T-cell (primary cell): ENCODE measurements at regions not wholly inside any gene's neighbourhood (a gene's known extent, or its start where the extent isn't known, plus 50 kb on each side); places are given as distances from the start of the nearest gene placed in this dataset.

Experiments
- ATAC-seq, 4 experiments: fragments of 200-7000 bp in 3 of 4; fragments of 150-1000 bp in 1 of 4; cut with Tn5 transposase; replicated peaks in 1 of 4; 1 replicate in 3 of 4; 2 replicates in 1 of 4; pipeline ENCODE4 v1.10.0; 2021; ENCODE audit warnings: moderate library complexity in 3 of 4, mild to moderate bottlenecking in 2 of 4, moderate number of reproducible peaks in 1 of 4
- CTCF ChIA-PET, 2 donors: fragments of 300-600 bp; sonication (Branson Sonifier 250); formaldehyde crosslinking; loops; one replicate each; lab custom pipeline; 2022; ENCODE audit warnings: antibody characterized with exemption in 2 of 2; lab: Charles Lee
- POLR2A ChIA-PET, 2 donors: fragments of 300-600 bp; sonication (Branson Sonifier 250); formaldehyde crosslinking; loops; one replicate each; lab custom pipeline; 2022; ENCODE audit warnings: antibody characterized with exemption in 2 of 2; lab: Charles Lee
- DNase-seq, 35 experiments: peaks; one replicate each; pipeline versions ENCODE4 v3.0.0 to v3.0.0-alpha.2; 2013 to 2023
- H3K27ac ChIP-seq: one replicate; pipeline ENCODE4 v1.5.1; 2013; ENCODE audit warnings: low read length
- H3K27me3 ChIP-seq, 2 experiments: replicated peaks in 1 of 2; 1 replicate in 1 of 2; 2 replicates in 1 of 2; pipeline versions ENCODE4 v1.6.1 to v1.7.0; 2013; ENCODE audit warnings: low read length in 1 of 2, mixed read lengths in 1 of 2; ENCODE audit not compliant: control insufficient read depth in 2 of 2, insufficient read depth in 2 of 2; ENCODE audit errors: extremely low read depth in 1 of 2
- H3K36me3 ChIP-seq, 2 donors: 1 replicate in 1 of 2; 2 replicates in 1 of 2; pipeline versions ENCODE4 v1.6.1 to v1.7.0; 2013; ENCODE audit warnings: low read length in 1 of 2; ENCODE audit not compliant: control insufficient read depth in 2 of 2, insufficient read depth in 1 of 2; ENCODE audit errors: extremely low read depth in 1 of 2
- H3K4me1 ChIP-seq, 2 experiments: 1 replicate in 1 of 2; 2 replicates in 1 of 2; pipeline versions ENCODE4 v1.6.1 to v1.7.0; 2013; ENCODE audit warnings: low read length in 2 of 2, mixed read lengths in 1 of 2; ENCODE audit not compliant: insufficient read depth in 2 of 2, control insufficient read depth in 1 of 2; ENCODE audit errors: extremely low read depth in 1 of 2
- H3K4me3 ChIP-seq, 2 donors: 1 replicate in 1 of 2; 2 replicates in 1 of 2; pipeline versions ENCODE4 v1.5.1 to v1.7.0; 2013; ENCODE audit warnings: mild to moderate bottlenecking in 2 of 2, low read length in 1 of 2, moderate library complexity in 1 of 2; ENCODE audit not compliant: control insufficient read depth in 1 of 2; ENCODE audit errors: extremely low read depth in 1 of 2
- H3K9me3 ChIP-seq: 2 replicates; pipeline ENCODE4 v1.7.0; 2013
- H3K27ac Mint-ChIP-seq, 2 donors: one replicate each; pipeline ENCODE4 v1.8.0; 2020 to 2021; ENCODE audit warnings: mild to moderate bottlenecking in 2 of 2, mixed read lengths in 2 of 2
- H3K27me3 Mint-ChIP-seq, 2 donors: one replicate each; pipeline ENCODE4 v1.8.0; 2021 to 2022; ENCODE audit warnings: mixed read lengths in 2 of 2
- H3K36me3 Mint-ChIP-seq: one replicate; pipeline ENCODE4 v1.8.0; 2021; ENCODE audit warnings: mixed read lengths
- H3K4me1 Mint-ChIP-seq, 3 donors: one replicate each; pipeline ENCODE4 v1.8.0; 2020 to 2022; ENCODE audit warnings: mixed read lengths in 3 of 3, mild to moderate bottlenecking in 1 of 3
- H3K4me3 Mint-ChIP-seq, 3 donors: one replicate each; pipeline ENCODE4 v1.8.0; 2020 to 2022; ENCODE audit warnings: mild to moderate bottlenecking in 3 of 3, mixed read lengths in 3 of 3, moderate library complexity in 3 of 3
- H3K9me3 Mint-ChIP-seq, 3 donors: one replicate each; pipeline ENCODE4 v1.8.0; 2020 to 2022; ENCODE audit warnings: mixed read lengths in 3 of 3
- WGBS: methylation state at CpG from one replicate; pipeline ENCODE4 v1.1.5; 2013; ENCODE audit warnings: missing lambda C conversion rate; ENCODE audit not compliant: insufficient coverage; 5-methylcytosine and 5-hydroxymethylcytosine counted together

DNA sequence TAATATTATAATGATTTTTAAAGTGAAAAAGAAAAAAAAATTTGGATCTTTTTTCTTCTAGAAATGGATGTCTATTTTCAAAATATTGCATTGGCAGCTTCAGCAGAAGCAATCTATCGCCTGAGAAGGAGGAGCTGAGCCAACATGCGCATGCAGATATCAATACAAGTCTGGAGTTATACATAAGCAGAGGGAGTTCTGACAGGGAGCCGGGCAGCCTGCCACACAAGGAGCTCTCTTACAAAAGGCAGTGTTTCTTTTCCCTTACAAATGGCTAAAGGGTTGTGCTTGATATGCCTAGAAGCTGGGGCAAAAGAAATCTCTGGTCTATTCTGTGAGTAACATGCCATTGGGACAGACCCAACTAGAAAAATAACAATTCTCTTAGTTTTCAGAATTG lies 291.9 kb upstream of the TRIB2 start:
- Histone ChIP-seq H3K36me3 (no peaks in the 10 kb centered on the region), H3K27ac (no peak overlapping the region), H3K4me3 (no peak overlapping the region), H3K9me3 (no peaks in the 10 kb centered on the region), H3K4me1 (no peaks in the 10 kb centered on the region), H3K27me3 (no peaks in the 10 kb centered on the region)
- POLR2A ChIA-PET, result no interaction called here
- H3K9me3 Mint-ChIP-seq, result no peaks in the 10 kb centered on the region
- CTCF ChIA-PET, result interaction anchor here in 1 of 2 donors (0.8 kb wide), 1 partner anchor 10 kb away, joined by 3 read pairs; no protein-coding TSS in a partner anchor
- no peak for DNase-seq
- no peak for ATAC-seq
- H3K4me1 Mint-ChIP-seq, result peaks cover 8 to 55% (median 24%) of the 10 kb centered on the region in 3 donors
- H3K36me3 Mint-ChIP-seq, result no peaks in the 10 kb centered on the region
- 100% methylated on average over 1 of the region's 3 CpGs for WGBS
- no peak overlapping the region for H3K4me3 Mint-ChIP-seq
- peak overlapping the region in 1 of 2 donors; percentile 12 for H3K27ac Mint-ChIP-seq
- no peaks in the 10 kb centered on the region for H3K27me3 Mint-ChIP-seq

DNA sequence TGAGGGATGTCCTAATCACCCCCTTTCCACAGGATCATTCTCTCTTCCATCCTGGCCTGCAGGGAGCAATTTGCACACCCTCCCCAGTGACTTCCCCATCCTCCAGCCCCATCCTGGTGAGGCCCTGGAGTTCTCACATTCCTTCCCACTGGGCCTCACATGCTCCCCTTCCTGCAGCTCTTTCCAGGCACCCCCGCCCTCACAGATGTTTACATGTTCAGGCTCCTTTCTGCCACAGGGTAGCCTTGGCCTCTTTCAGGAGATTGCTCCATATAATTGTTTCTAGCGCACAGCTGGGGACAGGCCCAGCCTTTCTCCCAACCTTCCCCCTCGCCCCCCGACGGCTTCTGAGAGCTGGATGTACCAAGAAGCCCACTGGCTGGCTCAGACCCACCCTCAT lies 288.4 kb upstream of the TRIB2 start:
- H3K9me3 Mint-ChIP-seq, result no peaks in the 10 kb centered on the region
- H3K36me3 Mint-ChIP-seq, result no peaks in the 10 kb centered on the region
- H3K27ac Mint-ChIP-seq, result peak overlapping the region; percentile 86 to 88
- ChIA-PET CTCF (no interaction called here), POLR2A (no interaction called here)
- H3K27me3 Mint-ChIP-seq, result no peaks in the 10 kb centered on the region
- Histone ChIP-seq H3K4me1 (peaks cover 0 to 2% of the 10 kb centered on the region in 2 experiments), H3K36me3 (no peaks in the 10 kb centered on the region), H3K27ac (no peak overlapping the region), H3K27me3 (no peaks in the 10 kb centered on the region), H3K4me3 (no peak overlapping the region), H3K9me3 (no peaks in the 10 kb centered on the region)
- H3K4me1 Mint-ChIP-seq, result peaks cover 16 to 43% (median 28%) of the 10 kb centered on the region in 3 donors
- WGBS, result 97% methylated on average over 5 of the region's 5 CpGs
- DNase-seq (no peak), ATAC-seq (no peak)
- no peak overlapping the region for H3K4me3 Mint-ChIP-seq

DNA sequence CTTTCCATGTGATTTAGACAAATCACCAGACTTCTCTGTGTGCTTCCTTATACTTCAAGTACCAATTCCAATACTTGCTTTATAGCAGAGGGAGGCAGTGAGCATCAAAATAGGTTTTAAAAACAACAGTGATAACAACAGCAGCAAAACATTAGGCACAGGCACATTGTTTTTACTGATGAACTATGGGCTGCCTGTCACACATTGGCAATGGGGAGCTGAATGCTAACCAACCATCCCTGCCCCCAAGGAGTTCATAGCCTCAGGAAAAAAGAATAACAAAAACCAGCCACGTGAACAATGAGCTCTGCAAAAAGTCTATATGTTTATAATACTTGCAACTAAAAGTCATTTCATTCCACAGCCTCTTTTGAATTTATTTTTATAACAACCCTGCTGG lies 287.9 kb upstream of the TRIB2 start:
- Mint-ChIP-seq H3K36me3 (no peaks in the 10 kb centered on the region), H3K27ac (peak overlapping the region; percentile 86 to 88), H3K9me3 (no peaks in the 10 kb centered on the region), H3K4me1 (peaks cover 20 to 38% (median 31%) of the 10 kb centered on the region in 3 donors), H3K27me3 (no peaks in the 10 kb centered on the region), H3K4me3 (no peak overlapping the region)
- Histone ChIP-seq H3K4me3 (no peak overlapping the region), H3K9me3 (no peaks in the 10 kb centered on the region), H3K27ac (no peak overlapping the region), H3K36me3 (no peaks in the 10 kb centered on the region), H3K27me3 (no peaks in the 10 kb centered on the region), H3K4me1 (peaks cover 0 to 2% of the 10 kb centered on the region in 2 experiments)
- ATAC-seq (no peak), DNase-seq (no peak)
- ChIA-PET CTCF (no interaction called here), POLR2A (no interaction called here)
- WGBS, result no CpG with 5 or more reads among the region's 1 CpG

DNA sequence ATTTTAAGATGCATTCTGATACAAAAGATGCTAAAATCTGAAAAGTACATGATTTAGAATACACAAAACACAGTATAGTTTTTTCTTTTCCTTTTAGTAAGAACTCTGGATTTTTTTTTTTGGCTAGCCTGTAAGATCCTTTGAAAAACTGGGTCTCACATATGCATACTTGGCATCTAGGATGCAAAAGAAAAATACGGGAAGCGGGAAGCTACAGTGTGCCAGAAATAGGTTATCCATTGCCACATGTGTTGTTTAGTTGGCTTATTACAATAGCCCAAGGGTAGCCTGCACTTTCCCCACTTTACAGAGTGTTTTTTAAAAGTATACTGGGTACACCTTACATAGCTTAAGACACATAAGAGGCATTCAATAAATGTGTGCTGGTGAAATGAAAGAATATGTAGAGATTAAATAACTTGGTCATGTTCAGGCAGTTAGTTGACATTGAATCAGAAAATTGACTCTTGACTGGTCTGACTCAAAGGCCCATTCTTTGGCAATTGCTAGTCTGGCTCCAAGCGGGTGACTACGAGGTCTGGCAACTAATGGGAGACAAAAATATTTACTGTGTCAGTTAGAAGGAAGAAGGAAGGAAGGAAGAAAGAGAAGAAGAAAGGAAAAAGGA lies 286.8 kb upstream of the TRIB2 start:
- DNase-seq, result no peak
- no peak overlapping the region for H3K27ac ChIP-seq
- Mint-ChIP-seq H3K9me3 (no peaks in the 10 kb centered on the region), H3K4me1 (peaks cover 23 to 41% (median 38%) of the 10 kb centered on the region in 3 donors), H3K36me3 (no peaks in the 10 kb centered on the region), H3K4me3 (peak overlapping the region in 2 of 3 donors; percentile 22 to 60), H3K27ac (peak overlapping the region; percentile 86 to 88), H3K27me3 (no peaks in the 10 kb centered on the region)
- no peaks in the 10 kb centered on the region for H3K27me3 ChIP-seq
- H3K4me1 ChIP-seq, result peaks cover 0 to 3% of the 10 kb centered on the region in 2 experiments
- no peaks in the 10 kb centered on the region for H3K9me3 ChIP-seq
- no peak overlapping the region for H3K4me3 ChIP-seq
- 100% methylated on average over 2 of the region's 4 CpGs for WGBS
- ATAC-seq, result no peak
- ChIA-PET POLR2A (interaction anchor here in 1 of 2 donors (0.7 kb wide), 1 partner anchor 247 kb away, joined by 4 read pairs; no protein-coding TSS in a partner anchor), CTCF (no interaction called here)
- H3K36me3 ChIP-seq, result no peaks in the 10 kb centered on the region

DNA sequence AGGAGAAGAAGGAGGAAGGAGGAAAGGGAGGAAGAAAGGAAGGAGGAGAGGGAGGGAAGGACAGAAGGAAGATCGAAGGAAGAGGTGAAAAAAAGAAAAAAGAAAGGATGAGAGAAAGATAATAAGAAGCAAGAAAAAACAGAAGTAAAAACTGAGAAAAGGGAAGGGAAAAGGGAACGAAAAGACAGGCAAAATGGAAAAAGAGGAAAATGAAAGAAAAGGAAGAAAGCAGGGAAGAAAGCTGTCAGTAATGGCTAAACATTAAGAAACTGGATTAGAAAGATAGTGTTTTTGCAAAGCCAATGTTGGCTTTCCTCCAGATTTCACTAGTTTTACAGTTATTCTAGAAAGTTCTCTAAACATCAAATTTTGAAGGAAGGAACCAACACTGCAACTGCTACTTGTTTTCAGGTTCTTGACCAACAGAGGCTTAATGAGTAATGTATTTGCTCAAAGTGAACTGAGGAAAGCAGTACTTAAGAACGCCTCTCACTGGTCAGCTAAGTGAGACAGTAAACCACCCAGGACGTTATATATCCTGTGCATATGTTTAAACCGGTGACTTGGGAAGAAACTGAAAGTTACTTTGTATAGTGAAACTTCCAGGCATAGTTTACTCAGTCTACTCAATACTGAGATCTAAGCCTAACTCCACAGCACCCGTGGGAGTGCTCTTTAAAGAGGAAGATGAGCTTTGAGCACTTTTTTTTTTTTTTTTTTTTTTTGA lies 286.2 kb upstream of the TRIB2 start:
- H3K36me3 Mint-ChIP-seq, result no peaks in the 10 kb centered on the region
- Histone ChIP-seq H3K4me3 (peak overlapping the region; percentile 17 to 20), H3K27me3 (no peaks in the 10 kb centered on the region), H3K36me3 (no peaks in the 10 kb centered on the region), H3K9me3 (no peaks in the 10 kb centered on the region), H3K27ac (peak overlapping the region; percentile 22), H3K4me1 (peaks cover 0 to 10% of the 10 kb centered on the region in 2 experiments)
- peak overlapping the region; percentile 55 to 76 (median 60) for H3K4me3 Mint-ChIP-seq
- peak overlapping the region; percentile 86 to 88 for H3K27ac Mint-ChIP-seq
- POLR2A ChIA-PET, result interaction anchor here in 1 of 2 donors (0.6 to 0.7 kb wide), 2 partner anchors 248 to 1192 kb away, joined by 3 to 4 read pairs; no protein-coding TSS in a partner anchor
- ATAC-seq (peak; percentile 45 to 75 (median 64)), DNase-seq (peak in 1 of 35 experiments; percentile 39)
- CTCF ChIA-PET, result interaction anchor here (0.6 to 1.2 kb wide), 7 partner anchors 58 to 600 kb away, joined by 3 to 6 read pairs (median 5); no protein-coding TSS in a partner anchor
- H3K9me3 Mint-ChIP-seq, result no peaks in the 10 kb centered on the region
- H3K27me3 Mint-ChIP-seq, result no peaks in the 10 kb centered on the region
- WGBS, result 50% methylated on average over 2 of the region's 6 CpGs
- H3K4me1 Mint-ChIP-seq, result peaks cover 29 to 48% (median 45%) of the 10 kb centered on the region in 3 donors

DNA sequence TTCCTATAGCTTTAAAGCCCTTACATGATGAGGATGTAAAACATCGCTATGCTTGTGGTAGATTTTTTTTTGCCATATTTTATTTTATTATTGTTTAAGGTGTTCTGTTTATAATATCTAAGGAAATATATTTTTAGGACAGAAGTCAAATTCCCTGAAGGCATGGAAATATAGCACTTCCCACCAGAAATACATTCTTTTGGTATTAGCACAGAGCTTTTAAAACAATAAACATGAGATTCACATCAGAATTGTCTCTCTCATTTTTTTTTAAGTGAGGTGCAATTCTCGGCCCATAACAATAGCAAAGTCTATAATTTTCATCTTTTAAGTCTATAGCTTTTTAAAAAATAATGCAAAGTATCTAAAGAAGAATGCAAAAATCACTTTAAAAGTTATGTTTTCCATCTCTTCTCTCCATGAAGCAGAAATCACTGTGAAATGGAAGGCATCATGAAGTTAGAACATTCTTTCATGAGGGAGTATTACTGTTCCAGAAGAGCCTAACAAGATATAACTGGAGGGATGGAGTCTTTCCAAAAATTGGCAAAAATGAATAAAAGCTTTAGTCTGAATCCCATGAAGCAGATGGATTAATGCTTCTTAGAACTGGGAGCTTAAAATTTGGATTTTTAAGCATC lies 283.6 kb upstream of the TRIB2 start:
- no peak overlapping the region for H3K4me3 Mint-ChIP-seq
- H3K9me3 Mint-ChIP-seq, result no peaks in the 10 kb centered on the region
- ChIA-PET POLR2A (no interaction called here), CTCF (interaction anchor here in 1 of 2 donors (0.8 to 1.2 kb wide), 5 partner anchors 19 to 574 kb away, joined by 3 to 7 read pairs (median 3); partner anchors contain the start of gene TRIB2)
- ATAC-seq, result no peak
- Histone ChIP-seq H3K4me3 (no peak overlapping the region), H3K36me3 (no peaks in the 10 kb centered on the region), H3K27ac (no peak overlapping the region), H3K4me1 (peaks cover 5 to 24% of the 10 kb centered on the region in 2 experiments), H3K27me3 (no peaks in the 10 kb centered on the region), H3K9me3 (no peaks in the 10 kb centered on the region)
- peaks cover 40 to 68% (median 58%) of the 10 kb centered on the region in 3 donors for H3K4me1 Mint-ChIP-seq
- no CpG with 5 or more reads among the region's 2 CpGs for WGBS
- no peak for DNase-seq
- H3K27ac Mint-ChIP-seq, result no peak overlapping the region
- no peaks in the 10 kb centered on the region for H3K36me3 Mint-ChIP-seq
- H3K27me3 Mint-ChIP-seq, result no peaks in the 10 kb centered on the region
